NCI-H146 treated with DMSO at 0.1 percent for 48 hours (cell line): ENCODE measurements at regions not wholly inside any gene's neighbourhood (a gene's known extent, or its start where the extent isn't known, plus 50 kb on each side); places are given as distances from the start of the nearest gene placed in this dataset.
"Not testable (repeated sequence)": the region's sequence is repeated elsewhere in the genome, so short reads cannot be mapped to it uniquely, and the experiment has no call there.

ENCODE experiments used
- DNase-seq: peaks from one replicate; lab custom pipeline; 2025; ENCODE audit not compliant: unreplicated experiment; lab: John Stamatoyannopoulos, UW

DNA sequence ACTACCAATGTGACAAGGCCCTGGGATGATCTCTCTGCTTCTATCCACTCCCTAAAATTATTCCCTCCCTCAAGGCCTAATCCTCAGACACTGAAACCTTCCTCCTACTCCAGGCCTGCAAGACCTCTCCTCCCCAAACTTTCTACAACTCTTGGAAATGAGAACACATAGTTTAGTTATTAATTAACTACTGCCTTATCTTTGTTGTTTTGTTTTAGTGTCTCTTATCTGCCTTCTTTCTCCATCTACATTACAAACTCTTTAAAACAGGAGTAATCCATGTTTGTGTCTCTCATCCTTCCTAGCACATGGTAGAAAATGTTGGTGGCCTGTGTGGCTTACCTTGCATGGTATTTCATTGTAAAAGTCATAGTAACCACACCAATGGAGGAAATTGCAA, 139.9 kb upstream of the G2E3 start:
- no peak for DNase-seq

GRCh38 chr14:30420515-30420914, 138.4 kb upstream of the G2E3 start:
- DNase-seq = no peak

- no peak for DNase-seq
Observed at GRCh38 chr14:30426463-30426862, 132.5 kb upstream of the G2E3 start.

DNA sequence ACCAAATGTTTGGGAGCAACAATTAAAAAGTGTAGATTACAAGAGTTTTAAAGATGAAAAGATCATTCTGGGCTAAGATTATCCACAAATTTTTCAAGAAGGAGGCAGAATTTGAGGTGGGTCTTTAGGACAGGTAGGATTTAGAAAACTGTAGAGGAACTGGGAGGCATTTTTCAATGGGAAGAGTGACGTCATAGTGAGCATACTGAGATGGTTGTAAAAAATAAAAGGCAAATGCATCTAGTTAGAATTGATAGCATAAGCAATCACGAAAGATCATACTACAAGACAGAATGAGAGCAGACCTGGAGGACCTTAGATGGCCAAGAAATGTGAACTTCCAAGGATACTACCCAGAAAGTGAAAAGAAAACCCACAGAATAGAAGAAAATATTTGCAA, 131.6 kb upstream of the G2E3 start:
- no peak for DNase-seq

DNA sequence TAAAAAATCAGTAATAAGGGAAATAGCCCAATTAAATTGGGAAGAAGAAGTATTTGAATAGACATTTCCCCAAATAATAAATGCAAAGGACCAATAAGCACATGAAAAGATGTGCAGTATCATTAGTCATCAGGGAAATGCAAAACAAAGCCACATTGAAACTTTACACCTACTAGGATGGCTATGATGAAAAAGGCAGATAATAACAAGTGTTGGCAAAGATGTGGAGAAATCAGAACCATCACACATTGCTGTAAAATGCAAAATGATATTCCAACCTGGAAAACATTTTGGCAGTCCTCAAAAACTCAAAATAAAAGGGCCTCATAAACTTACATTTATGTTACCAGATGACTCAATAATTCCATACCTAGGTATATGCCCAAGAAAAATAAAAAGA, 131.1 kb upstream of the G2E3 start:
- no peak for DNase-seq

DNA sequence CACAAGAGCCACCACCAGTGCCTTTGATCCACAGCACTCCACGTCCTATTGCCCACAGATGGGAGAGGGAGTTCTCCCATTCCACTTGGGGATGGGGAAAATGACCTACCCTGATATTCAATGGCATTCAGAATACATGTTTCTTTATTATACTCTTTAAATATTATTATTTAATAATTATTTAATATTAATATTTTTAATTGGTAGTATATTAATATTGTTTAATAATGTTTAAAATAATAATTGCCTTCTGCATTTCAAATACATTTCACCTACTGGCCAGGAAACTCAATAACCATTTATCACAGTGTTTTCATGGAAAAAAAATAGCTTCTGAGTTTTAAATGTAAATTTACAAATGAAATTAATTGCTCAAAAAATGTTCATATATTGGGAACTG, 127.4 kb upstream of the G2E3 start:
- no peak for DNase-seq

GRCh38 chr14:30440961-30441360, 118.0 kb upstream of the G2E3 start:
- no peak for DNase-seq

- DNase-seq = peak; percentile 66
Observed at GRCh38 chr14:30443368-30444007, 115.5 kb upstream of the G2E3 start.

GRCh38 chr14:30444451-30444850, 114.5 kb upstream of the G2E3 start:
- DNase-seq = peak; percentile 28

DNA sequence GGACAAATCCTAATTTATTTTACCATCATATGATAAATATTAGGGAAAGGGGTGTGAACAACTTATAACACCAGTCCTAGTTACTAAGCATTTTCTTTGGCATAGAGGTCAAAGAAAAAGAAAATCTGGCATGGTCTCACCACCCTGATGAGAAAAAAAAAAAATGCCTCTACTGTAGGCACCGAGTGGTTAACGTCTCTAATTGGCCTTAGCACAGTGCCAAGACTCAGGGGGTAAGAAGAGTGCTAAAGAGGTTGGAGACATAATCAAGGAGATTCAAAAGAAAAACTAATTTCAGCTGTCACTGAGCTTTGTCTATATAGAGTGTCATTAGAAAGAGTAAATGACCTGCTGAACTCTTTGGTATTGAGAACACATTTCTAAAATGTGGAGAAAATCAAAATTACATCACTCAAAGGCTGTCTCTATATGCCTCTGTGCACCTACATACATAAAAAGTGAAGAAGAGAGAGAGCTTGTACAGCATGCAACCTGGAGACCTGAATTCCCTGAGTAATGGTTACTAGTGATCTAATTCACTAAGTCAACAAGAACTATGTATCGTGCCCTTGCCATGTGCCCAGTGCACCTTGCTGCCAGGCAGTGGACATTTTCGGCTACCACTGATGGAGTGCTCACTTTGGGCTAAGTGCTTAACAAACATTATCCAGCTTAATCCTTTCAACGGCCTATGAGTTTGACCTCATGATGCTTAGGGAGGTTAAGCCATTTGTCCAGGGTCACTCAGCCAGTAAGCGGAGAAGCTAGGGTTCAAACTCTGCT, 113.8 kb upstream of the G2E3 start:
- DNase-seq = peak; percentile 77

DNA sequence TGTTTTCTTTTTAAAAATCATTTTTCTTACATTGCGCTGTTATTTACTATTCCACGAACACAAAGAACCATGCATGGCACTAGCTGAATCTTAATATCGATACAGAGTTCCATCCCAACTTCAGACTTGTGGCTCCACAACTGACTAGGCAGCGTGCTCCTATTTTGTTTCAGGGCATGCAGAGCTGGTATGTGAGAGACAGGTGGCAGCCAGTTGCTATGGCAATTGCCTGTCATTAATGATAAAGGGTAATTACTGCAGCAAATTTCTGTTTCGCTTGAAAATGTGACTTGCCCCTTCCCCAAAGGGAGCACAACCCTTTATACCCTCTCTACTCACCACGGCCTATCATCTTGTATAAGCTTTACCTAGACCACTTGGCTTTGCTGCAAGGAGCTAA, 113.1 kb upstream of the G2E3 start:
- peak; percentile 77 for DNase-seq

- peak; percentile 34 for DNase-seq
Observed at GRCh38 chr14:30450631-30451545, 108.1 kb upstream of the G2E3 start.

DNA sequence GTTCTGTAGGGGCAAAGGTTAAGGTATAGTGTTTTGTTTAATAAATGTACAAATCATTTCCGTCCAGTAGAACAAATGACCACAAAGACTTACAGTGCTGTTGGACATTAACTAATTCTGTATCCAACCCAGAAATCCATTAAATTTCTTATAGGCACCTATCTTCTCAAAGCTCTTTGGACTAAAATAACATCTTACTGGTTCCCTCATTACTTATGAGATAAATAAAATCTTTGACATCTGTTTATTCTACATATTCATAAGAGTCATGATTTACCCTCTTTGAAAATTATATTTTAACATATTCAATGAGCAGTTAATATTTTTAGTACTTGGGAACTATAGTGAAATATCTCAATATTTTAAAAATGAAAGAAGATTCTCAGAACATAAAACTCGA, 102.7 kb upstream of the G2E3 start:
- DNase-seq = no peak

DNA sequence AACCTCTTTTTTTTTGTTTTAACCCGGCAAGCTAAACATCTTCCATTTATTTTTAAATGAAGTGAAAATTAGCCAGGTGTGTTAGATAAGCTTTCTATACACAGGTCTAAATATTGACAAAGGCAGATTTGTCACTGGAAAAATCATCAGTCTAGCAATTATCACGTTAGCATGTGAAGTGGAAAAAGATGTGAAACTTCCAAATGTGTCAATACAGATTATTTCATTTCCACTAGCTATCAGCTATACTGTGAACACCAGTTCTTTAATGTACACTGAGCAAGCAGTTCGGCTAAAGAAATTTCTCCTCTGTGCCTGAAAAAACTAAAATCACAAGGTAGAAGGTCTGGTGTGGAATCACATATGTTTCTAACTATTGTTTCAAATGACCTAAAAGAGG, 96.6 kb upstream of the G2E3 start:
- peak; percentile 75 for DNase-seq

DNA sequence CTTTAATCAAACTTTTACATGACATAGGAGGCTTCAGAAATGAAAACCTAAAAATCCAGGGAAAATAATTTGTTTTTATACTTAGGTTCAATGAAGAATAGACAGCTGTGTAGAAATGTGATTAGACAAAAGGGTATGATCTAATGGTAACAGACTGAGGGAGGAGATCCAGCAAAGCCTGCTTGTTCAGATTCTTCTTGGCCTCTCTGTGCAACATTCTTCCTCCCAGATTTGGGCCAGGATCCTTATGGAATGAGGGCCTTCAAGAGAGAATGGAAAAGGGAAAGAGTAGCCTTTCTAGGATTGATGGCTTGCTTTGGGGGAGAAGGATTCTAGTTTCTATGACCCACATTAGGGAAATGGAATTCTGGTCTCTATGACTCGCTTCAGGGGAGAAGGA, 94.5 kb upstream of the G2E3 start:
- DNase-seq = no peak

- no peak for DNase-seq
Observed at GRCh38 chr14:30468354-30468753, 90.6 kb upstream of the G2E3 start.

- DNase-seq = no peak
Observed at GRCh38 chr14:30471980-30472379, 87.0 kb upstream of the G2E3 start.

DNA sequence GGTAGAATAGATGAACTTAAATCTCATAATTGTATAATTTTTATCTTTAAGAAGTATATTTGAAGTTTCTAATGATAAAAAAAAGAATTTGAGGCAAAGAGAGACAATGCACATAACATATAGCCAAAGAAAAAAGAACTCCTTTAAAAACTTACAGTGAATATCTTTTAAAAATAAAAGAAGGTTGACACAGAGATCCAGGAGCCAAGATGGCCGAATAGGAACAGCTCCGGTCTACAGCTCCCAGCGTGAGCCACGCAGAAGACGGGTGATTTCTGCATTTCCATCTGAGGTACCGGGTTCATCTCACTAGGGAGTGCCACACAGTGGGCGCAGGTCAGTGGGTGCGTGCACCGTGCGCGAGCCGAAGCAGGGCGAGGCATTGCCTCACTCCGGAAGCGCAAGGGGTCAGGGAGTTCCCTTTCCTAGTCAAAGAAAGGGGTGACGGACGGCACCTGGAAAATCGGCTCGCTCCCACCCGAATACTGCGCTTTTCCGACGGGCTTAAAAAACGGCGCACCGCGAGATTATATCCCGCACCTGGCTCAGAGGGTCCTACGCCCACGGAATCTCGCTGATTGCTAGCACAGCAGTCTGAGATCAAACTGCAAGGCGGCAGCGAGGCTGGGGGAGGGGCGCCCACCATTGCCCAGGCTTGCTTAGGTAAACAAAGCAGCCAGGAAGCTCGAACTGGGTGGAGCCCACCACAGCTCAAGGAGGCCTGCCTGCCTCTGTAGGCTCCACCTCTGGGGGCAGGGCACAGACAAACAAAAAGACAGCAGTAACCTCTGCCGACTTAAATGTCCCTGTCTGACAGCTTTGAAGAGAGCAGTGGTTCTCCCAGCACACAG, 84.9 kb upstream of the G2E3 start:
- not testable (repeated sequence) for DNase-seq

GRCh38 chr14:30482276-30482675, 76.7 kb upstream of the G2E3 start:
- no peak for DNase-seq

DNA sequence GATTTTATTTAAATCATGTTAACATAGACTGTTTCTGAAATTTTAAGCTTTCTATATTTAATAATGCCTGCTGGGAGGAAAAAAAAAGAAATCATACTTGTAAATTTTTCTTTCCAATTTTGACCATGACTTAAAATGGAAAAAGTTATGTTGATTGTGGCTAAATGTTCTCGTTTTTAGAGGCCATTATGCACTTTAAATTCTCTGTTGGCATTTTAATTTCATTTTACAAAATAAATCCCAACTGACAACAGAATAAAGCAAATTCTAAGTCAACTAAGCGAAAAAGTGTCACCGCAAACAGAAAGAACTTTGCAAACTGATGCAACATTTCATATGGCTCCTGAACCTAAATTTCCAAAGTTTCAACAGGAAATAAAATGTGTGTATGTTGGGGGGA, 74.8 kb upstream of the G2E3 start:
- no peak for DNase-seq

GRCh38 chr14:30484976-30485375, 74.0 kb upstream of the G2E3 start:
- DNase-seq = no peak
